ENCODE measurements at regions not wholly inside any gene's neighbourhood (a gene's known extent, or its start where the extent isn't known, plus 50 kb on each side); places are given as distances from the start of the nearest gene placed in this dataset.

DNA sequence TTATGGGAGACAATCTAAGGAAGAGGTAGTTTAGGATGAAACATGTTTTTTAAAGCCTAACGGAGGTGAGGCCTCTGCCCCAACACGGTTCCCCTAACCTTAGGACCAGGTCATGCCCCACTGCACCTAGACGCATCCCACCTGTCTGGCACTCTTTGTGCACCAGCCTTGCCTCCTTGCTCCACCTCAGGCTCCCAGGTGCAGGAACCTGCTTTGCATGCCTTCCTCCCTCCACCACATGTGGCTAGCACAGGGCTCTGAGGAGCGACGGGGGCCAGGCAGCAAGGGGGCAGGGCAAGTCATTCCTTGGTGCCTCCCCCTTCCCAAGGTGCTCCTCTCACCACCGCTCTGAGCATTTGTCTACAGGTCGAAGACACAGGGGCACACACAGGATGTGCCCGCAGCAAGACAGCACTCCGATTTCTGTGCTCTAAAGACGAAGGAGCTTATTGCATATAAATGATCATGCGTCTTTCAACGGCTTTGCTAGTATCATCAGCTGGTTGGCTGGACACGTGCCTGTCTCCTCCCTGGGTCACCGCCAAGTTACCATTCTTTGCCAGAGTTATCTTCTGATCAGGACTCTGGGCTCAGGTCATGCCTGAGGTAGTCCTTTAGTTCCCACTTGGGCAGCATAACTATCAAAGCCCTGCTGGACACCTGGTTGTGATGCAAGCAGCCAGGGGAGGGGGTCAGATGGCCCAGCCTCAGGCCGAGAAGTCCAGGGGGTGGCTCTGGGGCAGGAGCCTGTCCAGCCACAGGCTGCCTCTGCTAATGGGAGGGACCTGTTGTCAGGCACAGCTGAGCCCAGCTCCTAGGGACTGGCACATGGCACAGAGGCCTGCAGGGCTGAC, 172.0 kb upstream of the NTM start:
- TF ChIP-seq CTCF (IDR thresholded peaks at IDR 0.05) (no peak), POLR2AphosphoS5 (IDR thresholded peaks at IDR 0.05; ENCODE audit: low read depth, low read length) (no peak), SIN3A (IDR thresholded peaks at IDR 0.05; ENCODE audit: borderline replicate concordance, insufficient read depth, low read depth, low read length) (no peak), TCF7L2 (IDR thresholded peaks at IDR 0.05; ENCODE audit: low read depth, low read length) (no peak)
- TF ChIP-seq, protein P1, sequence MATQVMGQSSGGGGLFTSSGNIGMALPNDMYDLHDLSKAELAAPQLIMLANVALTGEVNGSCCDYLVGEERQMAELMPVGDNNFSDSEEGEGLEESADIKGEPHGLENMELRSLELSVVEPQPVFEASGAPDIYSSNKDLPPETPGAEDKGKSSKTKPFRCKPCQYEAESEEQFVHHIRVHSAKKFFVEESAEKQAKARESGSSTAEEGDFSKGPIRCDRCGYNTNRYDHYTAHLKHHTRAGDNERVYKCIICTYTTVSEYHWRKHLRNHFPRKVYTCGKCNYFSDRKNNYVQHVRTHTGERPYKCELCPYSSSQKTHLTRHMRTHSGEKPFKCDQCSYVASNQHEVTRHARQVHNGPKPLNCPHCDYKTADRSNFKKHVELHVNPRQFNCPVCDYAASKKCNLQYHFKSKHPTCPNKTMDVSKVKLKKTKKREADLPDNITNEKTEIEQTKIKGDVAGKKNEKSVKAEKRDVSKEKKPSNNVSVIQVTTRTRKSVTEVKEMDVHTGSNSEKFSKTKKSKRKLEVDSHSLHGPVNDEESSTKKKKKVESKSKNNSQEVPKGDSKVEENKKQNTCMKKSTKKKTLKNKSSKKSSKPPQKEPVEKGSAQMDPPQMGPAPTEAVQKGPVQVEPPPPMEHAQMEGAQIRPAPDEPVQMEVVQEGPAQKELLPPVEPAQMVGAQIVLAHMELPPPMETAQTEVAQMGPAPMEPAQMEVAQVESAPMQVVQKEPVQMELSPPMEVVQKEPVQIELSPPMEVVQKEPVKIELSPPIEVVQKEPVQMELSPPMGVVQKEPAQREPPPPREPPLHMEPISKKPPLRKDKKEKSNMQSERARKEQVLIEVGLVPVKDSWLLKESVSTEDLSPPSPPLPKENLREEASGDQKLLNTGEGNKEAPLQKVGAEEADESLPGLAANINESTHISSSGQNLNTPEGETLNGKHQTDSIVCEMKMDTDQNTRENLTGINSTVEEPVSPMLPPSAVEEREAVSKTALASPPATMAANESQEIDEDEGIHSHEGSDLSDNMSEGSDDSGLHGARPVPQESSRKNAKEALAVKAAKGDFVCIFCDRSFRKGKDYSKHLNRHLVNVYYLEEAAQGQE (IDR thresholded peaks at IDR 0.05; ENCODE audit: insufficient read depth in 1 of 2, low read depth in 2 of 2, low read length in 1 of 2) = no peak
